H9 (cell line): ENCODE measurements at regions not wholly inside any gene's neighbourhood (a gene's known extent, or its start where the extent isn't known, plus 50 kb on each side); places are given as distances from the start of the nearest gene placed in this dataset.

Experiments
- DNase-seq: peaks from one replicate; pipeline ENCODE4 v3.0.0-alpha.2; 2017
- H2AFZ ChIP-seq: one replicate; pipeline ENCODE4 v1.6.1; 2013; ENCODE audit warnings: mild to moderate bottlenecking, low read length, control low read depth, moderate library complexity
- H2AK5ac ChIP-seq: 2 replicates; pipeline ENCODE4 v1.6.1; 2013; ENCODE audit warnings: low read length, control low read depth, mixed read lengths; ENCODE audit not compliant: insufficient read length
- H2BK120ac ChIP-seq: one replicate; pipeline ENCODE4 v1.6.1; 2013; ENCODE audit warnings: low read depth, mild to moderate bottlenecking, low read length, control low read depth, inconsistent platforms; ENCODE audit not compliant: poor library complexity, severe bottlenecking
- H2BK12ac ChIP-seq: 2 replicates; pipeline ENCODE4 v1.6.1; 2013; ENCODE audit warnings: low read length, control low read depth, mixed read lengths, low read depth; ENCODE audit not compliant: insufficient read length
- H2BK15ac ChIP-seq: 2 replicates; pipeline ENCODE4 v1.6.1; 2013; ENCODE audit warnings: low read depth, low read length, control low read depth
- H2BK20ac ChIP-seq: one replicate; pipeline ENCODE4 v1.6.1; 2013; ENCODE audit warnings: low read depth, mild to moderate bottlenecking, low read length, control low read depth, inconsistent platforms; ENCODE audit not compliant: poor library complexity, severe bottlenecking
- H2BK5ac ChIP-seq: 2 replicates; pipeline ENCODE4 v1.6.1; 2013; ENCODE audit warnings: low read length, control low read depth, mixed read lengths; ENCODE audit not compliant: insufficient read length
- H3K14ac ChIP-seq: 2 replicates; pipeline ENCODE4 v1.6.1; 2013; ENCODE audit warnings: low read length, control low read depth; ENCODE audit not compliant: insufficient read depth
- H3K18ac ChIP-seq: 2 replicates; pipeline ENCODE4 v1.6.1; 2013; ENCODE audit warnings: low read depth, mild to moderate bottlenecking, mixed read lengths, low read length, control low read depth; ENCODE audit not compliant: insufficient read length
- H3K23ac ChIP-seq: 2 replicates; pipeline ENCODE4 v1.6.1; 2013; ENCODE audit warnings: low read length, control low read depth, mixed read lengths, low read depth; ENCODE audit not compliant: insufficient read length
- H3K23me2 ChIP-seq: 2 replicates; pipeline ENCODE4 v1.6.1; 2013; ENCODE audit warnings: low read depth, mild to moderate bottlenecking, mixed read lengths, low read length, control low read depth; ENCODE audit not compliant: insufficient read length, poor library complexity, severe bottlenecking
- H3K27ac ChIP-seq: 2 replicates; pipeline ENCODE4 v1.5.1; 2013; ENCODE audit warnings: low read length, control low read depth, mixed read lengths, low read depth; ENCODE audit not compliant: insufficient read length
- H3K27me3 ChIP-seq: 2 replicates; pipeline ENCODE4 v1.6.1; 2013; ENCODE audit warnings: low read length, control low read depth, inconsistent platforms; ENCODE audit not compliant: insufficient read depth
- H3K4ac ChIP-seq: 2 replicates; pipeline ENCODE4 v1.6.1; 2013; ENCODE audit warnings: low read depth, mild to moderate bottlenecking, control low read depth, inconsistent platforms, low read length, moderate library complexity
- H3K4me1 ChIP-seq: 2 replicates; pipeline ENCODE4 v1.6.1; 2013; ENCODE audit warnings: low read length, control low read depth, inconsistent platforms; ENCODE audit not compliant: insufficient read depth
- H3K4me2 ChIP-seq: 2 replicates; pipeline ENCODE4 v1.6.1; 2013; ENCODE audit warnings: low read length, control low read depth, mixed read lengths; ENCODE audit not compliant: insufficient read length, insufficient read depth
- H3K56ac ChIP-seq: 2 replicates; pipeline ENCODE4 v1.6.1; 2013; ENCODE audit warnings: low read depth, mild to moderate bottlenecking, mixed read lengths, low read length, control low read depth; ENCODE audit not compliant: insufficient read length
- H3K79me1 ChIP-seq: 2 replicates; pipeline ENCODE4 v1.6.1; 2013; ENCODE audit warnings: low read depth, mild to moderate bottlenecking, moderate library complexity, low read length, control low read depth, inconsistent platforms; ENCODE audit not compliant: insufficient read depth, poor library complexity, severe bottlenecking
- H3K79me2 ChIP-seq: 2 replicates; pipeline ENCODE4 v1.6.1; 2013; ENCODE audit warnings: low read length, control low read depth, inconsistent platforms; ENCODE audit not compliant: insufficient read depth
- H3K9ac ChIP-seq: 2 replicates; pipeline ENCODE4 v1.6.1; 2013; ENCODE audit warnings: low read length, control low read depth, mixed read lengths; ENCODE audit not compliant: insufficient read length; ENCODE audit errors: extremely low read depth
- H3K9me3 ChIP-seq: one replicate; pipeline ENCODE4 v1.6.1; 2013; ENCODE audit warnings: low read depth, low read length, inconsistent platforms; ENCODE audit not compliant: control insufficient read depth
- H3T11ph ChIP-seq: one replicate; pipeline ENCODE4 v1.6.1; 2013; ENCODE audit warnings: mild to moderate bottlenecking, low read length, control low read depth, inconsistent platforms
- H4K20me1 ChIP-seq: one replicate; pipeline ENCODE4 v1.6.1; 2013; ENCODE audit not compliant: control insufficient read depth, insufficient read length, insufficient read depth
- H4K5ac ChIP-seq: 2 replicates; pipeline ENCODE4 v1.6.1; 2013; ENCODE audit warnings: low read depth, mild to moderate bottlenecking, mixed read lengths, low read length, control low read depth; ENCODE audit not compliant: insufficient read length
- H4K8ac ChIP-seq: replicated peaks from 2 replicates; pipeline ENCODE4 v1.6.1; 2013; ENCODE audit warnings: low read length, control low read depth, mixed read lengths, low read depth; ENCODE audit not compliant: insufficient read length
- H4K91ac ChIP-seq: 2 replicates; pipeline ENCODE4 v1.6.1; 2013; ENCODE audit warnings: low read depth, mild to moderate bottlenecking, moderate library complexity, mixed read lengths, low read length, control low read depth; ENCODE audit not compliant: insufficient read length
- H3K27ac Mint-ChIP-seq, 3 experiments: 2 replicates in 2 of 3; 3 replicates in 1 of 3; pipeline ENCODE4 v1.8.0; 2020 to 2021; ENCODE audit warnings: mixed read lengths in 3 of 3, mild to moderate bottlenecking in 1 of 3, moderate library complexity in 1 of 3
- H3K27me3 Mint-ChIP-seq: 2 replicates; pipeline ENCODE4 v1.8.0; 2021; ENCODE audit warnings: low read depth, mild to moderate bottlenecking, moderate library complexity, mixed read lengths
- H3K36me3 Mint-ChIP-seq, 3 experiments: 2 replicates in 2 of 3; 3 replicates in 1 of 3; pipeline ENCODE4 v1.8.0; 2020 to 2021; ENCODE audit warnings: low read depth in 3 of 3, mixed read lengths in 3 of 3; ENCODE audit not compliant: insufficient read depth in 1 of 3
- H3K4me1 Mint-ChIP-seq, 2 experiments: 2 replicates each; pipeline ENCODE4 v1.8.0; 2020; ENCODE audit warnings: mixed read lengths in 2 of 2
- H3K4me3 Mint-ChIP-seq, 2 experiments: 2 replicates in 1 of 2; 3 replicates in 1 of 2; pipeline ENCODE4 v1.8.0; 2020 to 2021; ENCODE audit warnings: mild to moderate bottlenecking in 2 of 2, mixed read lengths in 2 of 2, moderate library complexity in 1 of 2
- H3K9me3 Mint-ChIP-seq, 2 experiments: 2 replicates in 1 of 2; 3 replicates in 1 of 2; pipeline ENCODE4 v1.8.0; 2020; ENCODE audit warnings: mild to moderate bottlenecking in 2 of 2, mixed read lengths in 2 of 2, moderate library complexity in 1 of 2
- WGBS: extraction: QIAGEN DNeasy Blood & Tissue Kit; methylation state at CpG from one replicate; pipeline ENCODE4 v1.1.7; 2013; ENCODE audit warnings: missing lambda C conversion rate, low lambda C conversion rate, mixed read lengths; ENCODE audit not compliant: insufficient read length; ENCODE audit errors: extremely low coverage; 5-methylcytosine and 5-hydroxymethylcytosine counted together
- TF ChIP-seq, protein P1 (sequence below): fragments of 200-600 bp; sonication (generic); conservative IDR thresholded peaks from 3 replicates; pipeline ENCODE4 v1.8.0; 2021; ENCODE audit warnings: antibody characterized with exemption, mild to moderate bottlenecking

- Histone ChIP-seq H4K5ac (no peak overlapping the region), H2BK5ac (no peak overlapping the region), H2BK120ac (no peak overlapping the region), H3K23me2 (no peaks in the 10 kb centered on the region), H3K9ac (no peak overlapping the region), H3K18ac (no peak overlapping the region), H3K14ac (no peak overlapping the region), H3K4me2 (no peak overlapping the region), H3K23ac (no peak overlapping the region), H4K8ac (no peak overlapping the region), H2BK20ac (no peak overlapping the region), H3K79me2 (no peaks in the 10 kb centered on the region), H3K4ac (no peak overlapping the region), H3K79me1 (no peaks in the 10 kb centered on the region), H3K4me1 (no peaks in the 10 kb centered on the region), H2AFZ (no peak overlapping the region), H3K9me3 (no peaks in the 10 kb centered on the region), H2BK15ac (no peak overlapping the region), H4K91ac (no peak overlapping the region), H3T11ph (no peak overlapping the region), H3K56ac (no peak overlapping the region), H2BK12ac (no peak overlapping the region), H3K27me3 (no peaks in the 10 kb centered on the region), H2AK5ac (no peak overlapping the region), H4K20me1 (no peaks in the 10 kb centered on the region), H3K27ac (no peak overlapping the region)
- H3K4me1 Mint-ChIP-seq: no peaks in the 10 kb centered on the region
- no peak overlapping the region for H3K4me3 Mint-ChIP-seq
- no peak for DNase-seq
- H3K36me3 Mint-ChIP-seq: no peaks in the 10 kb centered on the region
- no peaks in the 10 kb centered on the region for H3K9me3 Mint-ChIP-seq
- TF ChIP-seq, protein P1, sequence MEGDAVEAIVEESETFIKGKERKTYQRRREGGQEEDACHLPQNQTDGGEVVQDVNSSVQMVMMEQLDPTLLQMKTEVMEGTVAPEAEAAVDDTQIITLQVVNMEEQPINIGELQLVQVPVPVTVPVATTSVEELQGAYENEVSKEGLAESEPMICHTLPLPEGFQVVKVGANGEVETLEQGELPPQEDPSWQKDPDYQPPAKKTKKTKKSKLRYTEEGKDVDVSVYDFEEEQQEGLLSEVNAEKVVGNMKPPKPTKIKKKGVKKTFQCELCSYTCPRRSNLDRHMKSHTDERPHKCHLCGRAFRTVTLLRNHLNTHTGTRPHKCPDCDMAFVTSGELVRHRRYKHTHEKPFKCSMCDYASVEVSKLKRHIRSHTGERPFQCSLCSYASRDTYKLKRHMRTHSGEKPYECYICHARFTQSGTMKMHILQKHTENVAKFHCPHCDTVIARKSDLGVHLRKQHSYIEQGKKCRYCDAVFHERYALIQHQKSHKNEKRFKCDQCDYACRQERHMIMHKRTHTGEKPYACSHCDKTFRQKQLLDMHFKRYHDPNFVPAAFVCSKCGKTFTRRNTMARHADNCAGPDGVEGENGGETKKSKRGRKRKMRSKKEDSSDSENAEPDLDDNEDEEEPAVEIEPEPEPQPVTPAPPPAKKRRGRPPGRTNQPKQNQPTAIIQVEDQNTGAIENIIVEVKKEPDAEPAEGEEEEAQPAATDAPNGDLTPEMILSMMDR: no peak
- no CpG with 5 or more reads among the region's 1 CpG for WGBS
- H3K27me3 Mint-ChIP-seq: no peaks in the 10 kb centered on the region
- H3K27ac Mint-ChIP-seq: no peak overlapping the region
Observed at GRCh38 chr4:167713756-167714155, 378.6 kb upstream of the ANXA10 start.
